ENCODE measurements at regions not wholly inside any gene's neighbourhood (a gene's known extent, or its start where the extent isn't known, plus 50 kb on each side); places are given as distances from the start of the nearest gene placed in this dataset.

GRCh38 chr2:144801325-144801724 lies 281.4 kb upstream of the ZEB2 start:
- H2BK12ac ChIP-seq (ENCODE audit: low read length in 2 of 2): no peak overlapping the region
- no peaks in the 10 kb centered on the region for H3K36me3 ChIP-seq (ENCODE audit: control insufficient read depth in 1 of 2, insufficient read depth in 2 of 2, low read depth in 1 of 2, low read length in 2 of 2)
- no peak overlapping the region for H3K4me2 ChIP-seq (ENCODE audit: low read length, poor library complexity, severe bottlenecking)
- H2AFZ ChIP-seq (ENCODE audit: low read depth, low read length): no peak overlapping the region
- no peak overlapping the region for H3K14ac ChIP-seq (ENCODE audit: low read length in 2 of 2)
- no peaks in the 10 kb centered on the region for H3K79me1 ChIP-seq (replicated peaks; ENCODE audit: low read length, poor library complexity, severe bottlenecking)
- DNase-seq: no peak
- H3K4me1 ChIP-seq (ENCODE audit: control insufficient read depth, insufficient read depth, low read depth, low read length): peaks cover 3% of the 10 kb centered on the region
- no peak overlapping the region for H3K27ac ChIP-seq (ENCODE audit: low read length, poor library complexity, severe bottlenecking)
- no peaks in the 10 kb centered on the region for H3K27me3 ChIP-seq (ENCODE audit: control insufficient read depth in 1 of 2, insufficient read depth in 1 of 2, low read length in 2 of 2)
- no peak overlapping the region for H3K4me3 ChIP-seq (ENCODE audit: insufficient read depth in 1 of 2, low read depth in 1 of 2, low read length in 2 of 2)
- WGBS: no CpG with 5 or more reads among the region's 1 CpG
- no peak overlapping the region for H3K18ac ChIP-seq (ENCODE audit: low read depth in 1 of 2, low read length in 2 of 2)
- no peak overlapping the region for H2BK5ac ChIP-seq (ENCODE audit: low read depth, low read length, poor library complexity, severe bottlenecking)
- no peak overlapping the region for H3K4ac ChIP-seq (ENCODE audit: low read depth in 1 of 2, low read length in 2 of 2)
- H3K9me3 ChIP-seq (ENCODE audit: control insufficient read depth, low read length): no peaks in the 10 kb centered on the region
- no peak overlapping the region for H2BK15ac ChIP-seq (ENCODE audit: low read depth, poor library complexity, severe bottlenecking)
- H2AK5ac ChIP-seq (ENCODE audit: low read length, severe bottlenecking): no peak overlapping the region
- no peak overlapping the region for H2BK120ac ChIP-seq (ENCODE audit: low read depth, low read length)
- no peak overlapping the region for H3K9ac ChIP-seq (ENCODE audit: low read length)
- no peak overlapping the region for H3K23ac ChIP-seq (ENCODE audit: low read length in 2 of 2)
- no peak overlapping the region for H4K8ac ChIP-seq (ENCODE audit: low read length)
- H4K91ac ChIP-seq (ENCODE audit: low read length): no peak overlapping the region

- peaks cover 3% of the 10 kb centered on the region for H3K4me1 ChIP-seq (ENCODE audit: control insufficient read depth, insufficient read depth, low read depth, low read length)
- no peak overlapping the region for H3K23ac ChIP-seq (ENCODE audit: low read length in 2 of 2)
- no peaks in the 10 kb centered on the region for H3K9me3 ChIP-seq (ENCODE audit: control insufficient read depth, low read length)
- H3K27ac ChIP-seq (ENCODE audit: low read length, poor library complexity, severe bottlenecking): no peak overlapping the region
- no peak overlapping the region for H2BK15ac ChIP-seq (ENCODE audit: low read depth, poor library complexity, severe bottlenecking)
- DNase-seq: no peak
- H2AFZ ChIP-seq (ENCODE audit: low read depth, low read length): no peak overlapping the region
- H3K14ac ChIP-seq (ENCODE audit: low read length in 2 of 2): no peak overlapping the region
- H3K4ac ChIP-seq (ENCODE audit: low read depth in 1 of 2, low read length in 2 of 2): no peak overlapping the region
- no peak overlapping the region for H4K8ac ChIP-seq (ENCODE audit: low read length)
- H2BK120ac ChIP-seq (ENCODE audit: low read depth, low read length): no peak overlapping the region
- H2AK5ac ChIP-seq (ENCODE audit: low read length, severe bottlenecking): no peak overlapping the region
- 95% methylated on average over 1 of the region's 3 CpGs for WGBS
- H3K18ac ChIP-seq (ENCODE audit: low read depth in 1 of 2, low read length in 2 of 2): no peak overlapping the region
- H3K9ac ChIP-seq (ENCODE audit: low read length): no peak overlapping the region
- no peak overlapping the region for H3K4me2 ChIP-seq (ENCODE audit: low read length, poor library complexity, severe bottlenecking)
- no peak overlapping the region for H3K4me3 ChIP-seq (ENCODE audit: insufficient read depth in 1 of 2, low read depth in 1 of 2, low read length in 2 of 2)
- H2BK5ac ChIP-seq (ENCODE audit: low read depth, low read length, poor library complexity, severe bottlenecking): no peak overlapping the region
- no peaks in the 10 kb centered on the region for H3K27me3 ChIP-seq (ENCODE audit: control insufficient read depth in 1 of 2, insufficient read depth in 1 of 2, low read length in 2 of 2)
- no peaks in the 10 kb centered on the region for H3K36me3 ChIP-seq (ENCODE audit: control insufficient read depth in 1 of 2, insufficient read depth in 2 of 2, low read depth in 1 of 2, low read length in 2 of 2)
- H3K79me1 ChIP-seq (replicated peaks; ENCODE audit: low read length, poor library complexity, severe bottlenecking): no peaks in the 10 kb centered on the region
- H4K91ac ChIP-seq (ENCODE audit: low read length): no peak overlapping the region
- no peak overlapping the region for H2BK12ac ChIP-seq (ENCODE audit: low read length in 2 of 2)
Measured at GRCh38 chr2:144798989-144799388, 279.1 kb upstream of the ZEB2 start.

GRCh38 chr2:144798034-144798433 lies 278.1 kb upstream of the ZEB2 start:
- Histone ChIP-seq H3K36me3 (ENCODE audit: control insufficient read depth in 1 of 2, insufficient read depth in 2 of 2, low read depth in 1 of 2, low read length in 2 of 2) (no peaks in the 10 kb centered on the region), H2AK5ac (ENCODE audit: low read length, severe bottlenecking) (no peak overlapping the region), H3K18ac (ENCODE audit: low read depth in 1 of 2, low read length in 2 of 2) (no peak overlapping the region), H4K8ac (ENCODE audit: low read length) (no peak overlapping the region), H3K9me3 (ENCODE audit: control insufficient read depth, low read length) (no peaks in the 10 kb centered on the region), H3K79me1 (replicated peaks; ENCODE audit: low read length, poor library complexity, severe bottlenecking) (no peaks in the 10 kb centered on the region), H2BK5ac (ENCODE audit: low read depth, low read length, poor library complexity, severe bottlenecking) (no peak overlapping the region), H3K4me1 (ENCODE audit: control insufficient read depth, insufficient read depth, low read depth, low read length) (peaks cover 3% of the 10 kb centered on the region), H3K4me3 (ENCODE audit: insufficient read depth in 1 of 2, low read depth in 1 of 2, low read length in 2 of 2) (no peak overlapping the region), H3K27me3 (ENCODE audit: control insufficient read depth in 1 of 2, insufficient read depth in 1 of 2, low read length in 2 of 2) (no peaks in the 10 kb centered on the region), H2AFZ (ENCODE audit: low read depth, low read length) (no peak overlapping the region), H4K91ac (ENCODE audit: low read length) (no peak overlapping the region), H2BK15ac (ENCODE audit: low read depth, poor library complexity, severe bottlenecking) (no peak overlapping the region), H2BK120ac (ENCODE audit: low read depth, low read length) (no peak overlapping the region), H3K4me2 (ENCODE audit: low read length, poor library complexity, severe bottlenecking) (no peak overlapping the region), H3K23ac (ENCODE audit: low read length in 2 of 2) (no peak overlapping the region), H2BK12ac (ENCODE audit: low read length in 2 of 2) (no peak overlapping the region), H3K27ac (ENCODE audit: low read length, poor library complexity, severe bottlenecking) (no peak overlapping the region), H3K4ac (ENCODE audit: low read depth in 1 of 2, low read length in 2 of 2) (no peak overlapping the region), H3K9ac (ENCODE audit: low read length) (no peak overlapping the region), H3K14ac (ENCODE audit: low read length in 2 of 2) (no peak overlapping the region)
- 92% methylated on average over 2 of the region's 2 CpGs for WGBS
- DNase-seq: no peak

GRCh38 chr2:144796936-144797335 lies 277.0 kb upstream of the ZEB2 start:
- no peak for DNase-seq
- no peaks in the 10 kb centered on the region for H3K9me3 ChIP-seq (ENCODE audit: control insufficient read depth, low read length)
- H3K27ac ChIP-seq (ENCODE audit: low read length, poor library complexity, severe bottlenecking): no peak overlapping the region
- no peak overlapping the region for H3K9ac ChIP-seq (ENCODE audit: low read length)
- no peak overlapping the region for H2AK5ac ChIP-seq (ENCODE audit: low read length, severe bottlenecking)
- H3K4ac ChIP-seq (ENCODE audit: low read depth in 1 of 2, low read length in 2 of 2): no peak overlapping the region
- H2BK15ac ChIP-seq (ENCODE audit: low read depth, poor library complexity, severe bottlenecking): no peak overlapping the region
- no peak overlapping the region for H3K4me3 ChIP-seq (ENCODE audit: insufficient read depth in 1 of 2, low read depth in 1 of 2, low read length in 2 of 2)
- H3K4me2 ChIP-seq (ENCODE audit: low read length, poor library complexity, severe bottlenecking): no peak overlapping the region
- no peak overlapping the region for H4K8ac ChIP-seq (ENCODE audit: low read length)
- H3K23ac ChIP-seq (ENCODE audit: low read length in 2 of 2): no peak overlapping the region
- H2BK120ac ChIP-seq (ENCODE audit: low read depth, low read length): no peak overlapping the region
- H3K79me1 ChIP-seq (replicated peaks; ENCODE audit: low read length, poor library complexity, severe bottlenecking): no peaks in the 10 kb centered on the region
- H2BK5ac ChIP-seq (ENCODE audit: low read depth, low read length, poor library complexity, severe bottlenecking): no peak overlapping the region
- no peaks in the 10 kb centered on the region for H3K27me3 ChIP-seq (ENCODE audit: control insufficient read depth in 1 of 2, insufficient read depth in 1 of 2, low read length in 2 of 2)
- no peak overlapping the region for H4K91ac ChIP-seq (ENCODE audit: low read length)
- no peak overlapping the region for H3K14ac ChIP-seq (ENCODE audit: low read length in 2 of 2)
- H3K36me3 ChIP-seq (ENCODE audit: control insufficient read depth in 1 of 2, insufficient read depth in 2 of 2, low read depth in 1 of 2, low read length in 2 of 2): no peaks in the 10 kb centered on the region
- no peak overlapping the region for H2BK12ac ChIP-seq (ENCODE audit: low read length in 2 of 2)
- no peak overlapping the region for H3K18ac ChIP-seq (ENCODE audit: low read depth in 1 of 2, low read length in 2 of 2)
- 80% methylated on average over 1 of the region's 3 CpGs for WGBS
- H2AFZ ChIP-seq (ENCODE audit: low read depth, low read length): no peak overlapping the region
- H3K4me1 ChIP-seq (ENCODE audit: control insufficient read depth, insufficient read depth, low read depth, low read length): peaks cover 2% of the 10 kb centered on the region
